GM12801 (cell line): ENCODE measurements at regions not wholly inside any gene's neighbourhood (a gene's known extent, or its start where the extent isn't known, plus 50 kb on each side); places are given as distances from the start of the nearest gene placed in this dataset.

Experiments
- TF ChIP-seq, protein P1 (sequence below): IDR thresholded peaks from one replicate; pipeline ENCODE4 v1.5.1; 2011; ENCODE audit warnings: control low read depth; ENCODE audit not compliant: insufficient read length; ENCODE audit errors: extremely low read depth

- TF ChIP-seq, protein P1, sequence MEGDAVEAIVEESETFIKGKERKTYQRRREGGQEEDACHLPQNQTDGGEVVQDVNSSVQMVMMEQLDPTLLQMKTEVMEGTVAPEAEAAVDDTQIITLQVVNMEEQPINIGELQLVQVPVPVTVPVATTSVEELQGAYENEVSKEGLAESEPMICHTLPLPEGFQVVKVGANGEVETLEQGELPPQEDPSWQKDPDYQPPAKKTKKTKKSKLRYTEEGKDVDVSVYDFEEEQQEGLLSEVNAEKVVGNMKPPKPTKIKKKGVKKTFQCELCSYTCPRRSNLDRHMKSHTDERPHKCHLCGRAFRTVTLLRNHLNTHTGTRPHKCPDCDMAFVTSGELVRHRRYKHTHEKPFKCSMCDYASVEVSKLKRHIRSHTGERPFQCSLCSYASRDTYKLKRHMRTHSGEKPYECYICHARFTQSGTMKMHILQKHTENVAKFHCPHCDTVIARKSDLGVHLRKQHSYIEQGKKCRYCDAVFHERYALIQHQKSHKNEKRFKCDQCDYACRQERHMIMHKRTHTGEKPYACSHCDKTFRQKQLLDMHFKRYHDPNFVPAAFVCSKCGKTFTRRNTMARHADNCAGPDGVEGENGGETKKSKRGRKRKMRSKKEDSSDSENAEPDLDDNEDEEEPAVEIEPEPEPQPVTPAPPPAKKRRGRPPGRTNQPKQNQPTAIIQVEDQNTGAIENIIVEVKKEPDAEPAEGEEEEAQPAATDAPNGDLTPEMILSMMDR: no peak
These were observed 109.3 kb downstream of the EN1 start for GRCh38 chr2:118738106-118738505.

DNA sequence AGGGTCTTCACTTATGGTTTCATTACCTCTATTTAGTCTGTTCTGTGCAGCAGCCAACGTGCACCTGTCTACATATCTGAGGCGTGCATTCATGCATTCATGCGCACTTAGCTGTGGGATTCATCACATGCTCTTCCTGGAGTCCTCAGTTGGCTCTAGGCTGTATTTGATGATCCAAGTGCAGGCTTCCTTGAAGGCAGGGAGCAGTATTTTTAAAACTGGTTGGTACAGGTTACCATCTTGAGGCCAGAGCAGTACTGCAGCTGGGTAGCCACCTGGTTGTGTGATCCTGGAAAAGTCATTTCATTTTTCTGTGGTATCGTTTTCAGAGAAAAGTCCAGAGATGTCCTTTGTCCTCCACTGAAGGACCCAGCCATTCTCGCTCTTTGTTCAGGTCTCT is 109.8 kb downstream of the EN1 start:
- TF ChIP-seq, protein P1: no peak

DNA sequence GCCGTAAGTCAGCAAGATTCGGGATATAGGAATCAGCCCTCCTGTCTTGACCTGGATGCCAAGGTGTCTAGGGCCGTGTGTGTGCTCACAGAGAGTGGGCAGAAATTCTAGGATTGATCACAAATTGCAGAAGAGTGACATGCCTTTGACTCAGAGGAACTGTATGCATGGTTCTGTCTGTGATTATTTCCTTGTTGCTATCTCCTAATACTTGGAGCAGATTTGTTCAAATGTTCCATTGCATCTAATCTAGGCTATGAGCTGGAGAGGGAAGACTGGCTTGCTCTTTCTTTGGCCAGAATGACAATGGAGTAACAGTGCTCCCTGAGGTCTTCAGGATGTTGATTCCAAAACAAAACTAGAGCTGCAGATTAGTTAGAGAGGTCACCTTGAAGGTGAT is 115.0 kb downstream of the EN1 start:
- TF ChIP-seq, protein P1: no peak

DNA sequence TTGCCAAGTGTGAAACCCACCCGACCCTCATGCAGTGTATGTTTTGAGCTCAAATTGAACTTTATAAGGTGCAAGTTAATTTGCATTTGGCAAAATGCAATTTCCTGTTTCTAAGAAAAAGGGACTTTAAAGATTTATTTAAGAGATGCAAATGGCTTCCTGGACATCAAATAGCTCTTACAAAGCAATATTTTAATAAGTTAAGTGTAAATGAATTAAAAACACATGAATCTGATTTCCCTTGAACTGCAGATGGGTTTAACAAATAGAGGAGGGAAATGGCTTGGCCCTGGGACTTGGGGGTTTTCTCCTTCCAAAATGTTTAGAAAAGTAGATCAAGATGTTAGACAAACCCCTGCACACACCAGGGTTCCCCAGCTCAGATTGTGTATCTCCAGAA is 116.0 kb downstream of the EN1 start:
- TF ChIP-seq, protein P1: no peak

- TF ChIP-seq, protein P1: no peak
These were observed 117.0 kb downstream of the EN1 start for GRCh38 chr2:118730405-118730804.

DNA sequence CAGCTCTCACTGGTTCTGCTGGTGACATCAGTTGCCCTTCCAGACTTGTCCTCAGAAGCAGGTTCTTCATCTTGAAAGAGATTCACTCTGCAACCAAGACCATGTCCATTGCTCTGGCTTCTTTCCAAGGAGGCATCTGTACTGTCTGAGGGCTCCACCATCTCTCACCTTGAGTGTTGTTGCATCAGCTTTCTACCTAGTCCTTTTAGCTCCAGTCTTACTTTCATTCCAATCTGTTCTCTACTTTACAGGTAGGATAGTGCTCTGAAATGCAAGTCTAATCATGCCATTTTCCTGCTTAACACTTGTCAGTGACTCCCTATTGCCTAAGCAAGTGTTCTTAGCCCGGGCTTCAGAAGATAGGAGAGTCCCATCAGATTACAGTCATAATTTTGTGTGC is 117.7 kb downstream of the EN1 start:
- TF ChIP-seq, protein P1: no peak

DNA sequence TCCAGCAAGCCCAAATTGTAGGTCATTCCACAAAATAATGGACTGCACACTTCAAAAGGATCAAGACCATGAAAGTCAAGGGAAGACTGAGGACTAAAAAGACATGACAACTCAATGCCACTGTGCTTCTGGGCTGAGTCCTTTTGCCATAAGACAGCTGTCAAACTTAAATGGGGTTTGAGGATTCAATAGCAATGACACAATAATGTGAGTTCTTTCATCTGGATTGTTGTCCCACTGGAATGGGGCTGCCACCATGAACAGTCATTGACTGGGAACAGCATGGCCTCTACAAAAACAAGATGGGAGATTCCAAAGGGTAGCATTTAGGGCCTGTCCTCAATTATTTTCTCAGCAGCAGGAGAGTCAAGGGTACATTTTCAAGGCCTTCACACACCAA is 118.5 kb downstream of the EN1 start:
- TF ChIP-seq, protein P1: no peak

DNA sequence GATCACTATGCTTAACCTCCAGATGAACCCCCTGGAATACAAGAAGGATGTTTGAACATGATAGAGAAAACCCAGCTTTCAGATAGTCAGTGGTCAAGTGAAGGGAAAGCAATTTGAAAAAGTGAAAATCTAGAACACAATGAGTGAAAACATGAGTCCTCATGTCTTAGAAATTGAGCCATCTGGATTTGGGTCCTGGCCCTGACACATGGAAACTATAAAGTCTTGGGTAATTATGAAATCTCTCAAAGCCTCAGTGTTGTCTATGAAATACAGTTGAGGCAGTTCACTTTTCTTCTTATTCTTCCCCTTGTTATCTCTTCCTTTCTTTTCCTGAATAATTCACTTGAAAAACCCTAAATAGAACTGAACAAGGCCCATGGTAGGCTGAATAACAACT is 120.6 kb downstream of the EN1 start:
- TF ChIP-seq, protein P1: no peak
